IMR-90 (cell line): ENCODE measurements at regions not wholly inside any gene's neighbourhood (a gene's known extent, or its start where the extent isn't known, plus 50 kb on each side); places are given as distances from the start of the nearest gene placed in this dataset.

Experiments used
- ATAC-seq: fragments of 200-7000 bp; cut with Tn5 transposase; 2 replicates; pipeline ENCODE4 v1.9.1; 2020; ENCODE audit warnings: low read depth, mild to moderate bottlenecking, moderate library complexity
- BruUV-seq: library from RNA; stranded (reverse); fragments of 400-500 nt; replicated peaks from 2 replicates; lab custom pipeline; 2021; lab: Mats Ljungman, UMichigan
- CTCF ChIA-PET: fragments of 300-600 bp; formaldehyde crosslinking; extraction: SDS; loops from one replicate; lab custom pipeline; 2021; ENCODE audit warnings: antibody characterized with exemption; lab: Yijun Ruan, JAX
- POLR2A ChIA-PET: fragments of 300-600 bp; sonication (Branson Sonifier 250); formaldehyde crosslinking; loops from one replicate; lab custom pipeline; 2022; ENCODE audit warnings: antibody characterized with exemption; ENCODE audit not compliant: unreplicated experiment; lab: Charles Lee
- DNase-seq: peaks from one replicate; pipeline ENCODE4 v3.0.0; 2013
- H2AFZ ChIP-seq: replicated peaks from 2 replicates; pipeline ENCODE3; 2013; ENCODE audit warnings: low read length, mild to moderate bottlenecking; ENCODE audit not compliant: poor library complexity
- H2AK5ac ChIP-seq: 2 replicates; pipeline ENCODE4 v1.6.1; 2013; ENCODE audit warnings: low read depth, low read length, inconsistent platforms
- H2AK9ac ChIP-seq: replicated peaks from 2 replicates; pipeline ENCODE3; 2013; ENCODE audit warnings: mild to moderate bottlenecking, low read depth, low read length, moderate library complexity; ENCODE audit not compliant: poor library complexity
- H2BK120ac ChIP-seq: 2 replicates; pipeline ENCODE4 v1.6.1; 2013; ENCODE audit warnings: low read depth, low read length, inconsistent platforms
- H2BK15ac ChIP-seq: 3 replicates; pipeline ENCODE4 v1.6.1; 2013; ENCODE audit warnings: low read depth, low read length, inconsistent platforms
- H2BK20ac ChIP-seq: 2 replicates; pipeline ENCODE4 v1.6.1; 2013; ENCODE audit warnings: low read depth, mild to moderate bottlenecking, inconsistent platforms, low read length, moderate library complexity
- H2BK5ac ChIP-seq: 2 replicates; pipeline ENCODE4 v1.6.1; 2013; ENCODE audit warnings: mild to moderate bottlenecking, low read depth, low read length, inconsistent platforms; ENCODE audit not compliant: poor library complexity, severe bottlenecking
- H3K14ac ChIP-seq: replicated peaks from 2 replicates; pipeline ENCODE4 v1.6.1; 2013; ENCODE audit warnings: low read depth, low read length, inconsistent platforms
- H3K18ac ChIP-seq: 2 replicates; pipeline ENCODE4 v1.6.1; 2013; ENCODE audit warnings: low read depth, low read length, control low read depth
- H3K23ac ChIP-seq: 2 replicates; pipeline ENCODE4 v1.6.1; 2013; ENCODE audit warnings: low read depth, low read length, inconsistent platforms
- H3K27ac ChIP-seq: 2 replicates; pipeline ENCODE4 v1.5.1; 2013; ENCODE audit warnings: mild to moderate bottlenecking, control low read depth, low read length; ENCODE audit not compliant: insufficient read depth
- H3K27me3 ChIP-seq: 2 replicates; pipeline ENCODE4 v1.6.1; 2013; ENCODE audit warnings: low read length; ENCODE audit not compliant: control insufficient read depth, insufficient read depth
- H3K36me3 ChIP-seq: 2 replicates; pipeline ENCODE4 v1.6.1; 2013; ENCODE audit warnings: low read length, mixed read lengths; ENCODE audit not compliant: control insufficient read depth, insufficient read depth
- H3K4ac ChIP-seq: 2 replicates; pipeline ENCODE4 v1.6.1; 2013; ENCODE audit warnings: low read depth, low read length, inconsistent platforms
- H3K4me1 ChIP-seq: 2 replicates; pipeline ENCODE4 v1.6.1; 2013; ENCODE audit warnings: low read length, mixed read lengths; ENCODE audit not compliant: control insufficient read depth, insufficient read depth
- H3K4me2 ChIP-seq: 2 replicates; pipeline ENCODE4 v1.6.1; 2013; ENCODE audit warnings: low read depth, mild to moderate bottlenecking, control low read depth, low read length, moderate library complexity
- H3K4me3 ChIP-seq: 2 replicates; pipeline ENCODE4 v1.5.1; 2013; ENCODE audit warnings: low read depth, mild to moderate bottlenecking, control low read depth, low read length, moderate library complexity; ENCODE audit not compliant: insufficient read depth
- H3K56ac ChIP-seq: 2 replicates; pipeline ENCODE4 v1.6.1; 2013; ENCODE audit warnings: low read length, inconsistent platforms; ENCODE audit not compliant: insufficient read depth; ENCODE audit errors: extremely low read depth
- H3K79me1 ChIP-seq, 2 experiments: 2 replicates each; pipeline ENCODE4 v1.6.1; 2013; ENCODE audit warnings: low read length in 2 of 2, inconsistent platforms in 1 of 2, low read depth in 1 of 2
- H3K9ac ChIP-seq: 2 replicates; pipeline ENCODE4 v1.6.1; 2013; ENCODE audit warnings: low read depth, low read length, control low read depth
- H3K9me1 ChIP-seq: 2 replicates; pipeline ENCODE4 v1.6.1; 2013; ENCODE audit warnings: low read length, inconsistent platforms; ENCODE audit not compliant: insufficient read depth
- H3K9me3 ChIP-seq: 2 replicates; pipeline ENCODE4 v1.6.1; 2013; ENCODE audit warnings: low read length; ENCODE audit not compliant: control insufficient read depth, insufficient read depth
- H4K20me1 ChIP-seq: 2 replicates; pipeline ENCODE4 v1.6.1; 2013; ENCODE audit warnings: low read length, inconsistent platforms; ENCODE audit not compliant: insufficient read depth
- H4K5ac ChIP-seq: 2 replicates; pipeline ENCODE4 v1.6.1; 2013; ENCODE audit warnings: mild to moderate bottlenecking, low read depth, low read length, control low read depth
- H4K8ac ChIP-seq, 2 experiments: 2 replicates each; pipeline ENCODE4 v1.6.1; 2013; ENCODE audit warnings: low read depth in 2 of 2, low read length in 2 of 2, control low read depth in 1 of 2, inconsistent platforms in 1 of 2
- H4K91ac ChIP-seq: 2 replicates; pipeline ENCODE4 v1.6.1; 2013; ENCODE audit warnings: low read depth, low read length, inconsistent platforms; ENCODE audit not compliant: insufficient read depth
- FOS ChIP-seq: fragments of 150-350 bp; IDR thresholded peaks from 2 replicates; pipeline ENCODE4 v1.6.1; 2016; ENCODE audit warnings: low read depth, low read length
- MAZ ChIP-seq: IDR thresholded peaks from 2 replicates; pipeline ENCODE4 v1.6.1; 2012; ENCODE audit warnings: low read depth, mild to moderate bottlenecking, low read length, improper control_type of control experiment, moderate library complexity, borderline replicate concordance
- MXI1 ChIP-seq: IDR thresholded peaks from 2 replicates; pipeline ENCODE4 v1.6.1; 2012; ENCODE audit warnings: low read depth, mild to moderate bottlenecking, low read length, moderate library complexity, borderline replicate concordance
- RFX5 ChIP-seq: IDR thresholded peaks from 2 replicates; pipeline ENCODE4 v1.8.0; 2012; ENCODE audit warnings: low read depth, mild to moderate bottlenecking, low read length, moderate library complexity
- WGBS, 2 experiments: methylation state at CpG; one replicate each; pipeline versions ENCODE4 v1.1.5 to v1.1.7; 2013; ENCODE audit warnings: missing lambda C conversion rate in 2 of 2; ENCODE audit not compliant: insufficient read length in 1 of 2; ENCODE audit errors: extremely low coverage in 2 of 2; 5-methylcytosine and 5-hydroxymethylcytosine counted together
- dilution Hi-C: fragments of 300-500 bp; cut with HindIII; formaldehyde crosslinking; loops from one replicate; pipeline ENCODE4 v1.14.3; 2018; ENCODE audit warnings: low sequenced_read_pairs; ENCODE audit not compliant: unreplicated experiment
- in situ Hi-C: fragments of 300-500 bp; cut with MboI; formaldehyde crosslinking; loops from 3 replicates; pipeline ENCODE4 v1.14.3; 2019; ENCODE audit warnings: low sequenced_read_pairs, inconsistent platforms, mixed read lengths
- intact Hi-C: fragments of 100-400 bp; cut with micrococcal nuclease; formaldehyde crosslinking; loops from 2 replicates; pipeline ENCODE4 v1.10.0; 2022
- TF ChIP-seq, protein P1 (sequence below): fragments of 150-350 bp; IDR thresholded peaks from 2 replicates; pipeline ENCODE4 v1.6.1; 2017; ENCODE audit warnings: mild to moderate bottlenecking, antibody characterized with exemption, low read length, low read depth
- TF ChIP-seq, protein P2 (sequence below): fragments of 150-350 bp; IDR thresholded peaks from 2 replicates; pipeline ENCODE4 v1.6.1; 2016; ENCODE audit warnings: low read depth, mild to moderate bottlenecking, low read length, moderate library complexity, borderline replicate concordance

DNA sequence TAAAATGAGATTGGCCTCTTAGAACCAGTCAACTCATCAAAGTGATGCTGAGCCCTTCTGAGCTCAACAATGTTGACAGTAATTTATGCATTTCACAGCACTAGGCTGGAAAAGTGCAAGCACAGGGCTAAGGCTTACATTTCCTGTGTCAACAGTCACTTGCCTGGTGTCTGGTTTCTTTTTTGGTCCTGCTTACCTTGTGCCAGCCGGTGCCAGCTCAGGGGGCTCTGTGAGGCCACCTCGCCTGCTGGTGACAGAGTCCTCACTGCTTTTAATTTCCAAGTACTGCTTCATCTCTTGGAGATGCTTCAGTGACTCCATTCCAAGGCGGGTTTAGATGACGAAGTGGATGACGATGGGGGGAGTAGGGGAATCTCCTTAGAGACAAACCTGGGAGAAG is 53.1 kb upstream of the KCNA1 start:
- H3K9me1 ChIP-seq, result no peaks in the 10 kb centered on the region
- no peak overlapping the region for H3K18ac ChIP-seq
- no peak for TF ChIP-seq RFX5
- TF ChIP-seq, protein P1, sequence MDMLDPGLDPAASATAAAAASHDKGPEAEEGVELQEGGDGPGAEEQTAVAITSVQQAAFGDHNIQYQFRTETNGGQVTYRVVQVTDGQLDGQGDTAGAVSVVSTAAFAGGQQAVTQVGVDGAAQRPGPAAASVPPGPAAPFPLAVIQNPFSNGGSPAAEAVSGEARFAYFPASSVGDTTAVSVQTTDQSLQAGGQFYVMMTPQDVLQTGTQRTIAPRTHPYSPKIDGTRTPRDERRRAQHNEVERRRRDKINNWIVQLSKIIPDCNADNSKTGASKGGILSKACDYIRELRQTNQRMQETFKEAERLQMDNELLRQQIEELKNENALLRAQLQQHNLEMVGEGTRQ, result no peak
- TF ChIP-seq MXI1, result no peak
- no peak for TF ChIP-seq FOS
- TF ChIP-seq MAZ, result no peak
- TF ChIP-seq, protein P2, sequence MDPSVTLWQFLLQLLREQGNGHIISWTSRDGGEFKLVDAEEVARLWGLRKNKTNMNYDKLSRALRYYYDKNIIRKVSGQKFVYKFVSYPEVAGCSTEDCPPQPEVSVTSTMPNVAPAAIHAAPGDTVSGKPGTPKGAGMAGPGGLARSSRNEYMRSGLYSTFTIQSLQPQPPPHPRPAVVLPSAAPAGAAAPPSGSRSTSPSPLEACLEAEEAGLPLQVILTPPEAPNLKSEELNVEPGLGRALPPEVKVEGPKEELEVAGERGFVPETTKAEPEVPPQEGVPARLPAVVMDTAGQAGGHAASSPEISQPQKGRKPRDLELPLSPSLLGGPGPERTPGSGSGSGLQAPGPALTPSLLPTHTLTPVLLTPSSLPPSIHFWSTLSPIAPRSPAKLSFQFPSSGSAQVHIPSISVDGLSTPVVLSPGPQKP, result no peak
- intact Hi-C loops, result loop anchor here (5.0 kb wide), 2 partner anchors 566 to 936 kb away; no protein-coding TSS in a partner anchor
- no peak overlapping the region for H3K4me3 ChIP-seq
- no peak overlapping the region for H4K5ac ChIP-seq
- ATAC-seq (no peak), DNase-seq (no peak)
- no peaks in the 10 kb centered on the region for H4K20me1 ChIP-seq
- H3K4me1 ChIP-seq, result no peaks in the 10 kb centered on the region
- peaks cover 36% of the 10 kb centered on the region for H3K27me3 ChIP-seq
- H3K36me3 ChIP-seq, result no peaks in the 10 kb centered on the region
- no peak overlapping the region for H2AK9ac ChIP-seq
- H2BK15ac ChIP-seq, result no peak overlapping the region
- no peak overlapping the region for H3K56ac ChIP-seq
- no CpG with 5 or more reads among the region's 5 CpGs for WGBS, 2 experiments
- H2AFZ ChIP-seq, result no peak overlapping the region
- no peaks in the 10 kb centered on the region for H3K9me3 ChIP-seq
- no peak overlapping the region for H3K23ac ChIP-seq
- no peak overlapping the region for H2AK5ac ChIP-seq
- no peak overlapping the region for H2BK120ac ChIP-seq
- no peak overlapping the region for H4K8ac ChIP-seq
- in situ Hi-C loops, result loop anchor here (5.0 kb wide), 1 partner anchor 146 kb away; no protein-coding TSS in a partner anchor
- CTCF ChIA-PET, result interaction anchor here (1.4 to 1.7 kb wide), 2 partner anchors 14 to 228 kb away, joined by 4 to 7 read pairs; no protein-coding TSS in a partner anchor
- H3K27ac ChIP-seq, result no peak overlapping the region
- no peaks in the 10 kb centered on the region for H3K79me1 ChIP-seq
- no peak overlapping the region for H2BK20ac ChIP-seq
- H3K14ac ChIP-seq, result no peak overlapping the region
- POLR2A ChIA-PET, result no interaction called here
- dilution Hi-C loops, result no loop called here
- H4K91ac ChIP-seq, result no peak overlapping the region
- no peak overlapping the region for H3K4me2 ChIP-seq
- no peak overlapping the region for H3K4ac ChIP-seq
- H3K9ac ChIP-seq, result no peak overlapping the region
- H2BK5ac ChIP-seq, result no peak overlapping the region
- no TSS peak for BruUV-seq
